ENCODE measurements at regions not wholly inside any gene's neighbourhood (a gene's known extent, or its start where the extent isn't known, plus 50 kb on each side); places are given as distances from the start of the nearest gene placed in this dataset.

DNA sequence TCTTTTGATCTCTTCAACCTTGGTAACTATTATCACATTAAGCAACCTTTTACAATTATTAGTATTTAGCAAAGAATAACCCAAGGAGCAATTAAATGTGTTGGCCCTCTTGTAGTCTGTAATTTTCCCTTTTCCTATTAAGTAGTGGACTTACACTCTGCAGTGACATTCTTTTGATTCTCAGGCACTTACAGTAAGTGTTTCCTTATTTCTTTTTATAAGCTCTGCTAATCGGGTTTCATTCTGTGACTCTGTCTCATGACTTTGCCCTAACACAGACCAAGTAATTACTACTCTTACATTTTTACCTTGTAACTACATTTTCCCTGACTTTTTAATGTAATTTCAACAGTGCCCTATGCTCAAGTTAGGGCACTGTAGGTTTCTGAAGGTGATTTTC, 104.0 kb upstream of the EPHA7 start:
- TF ChIP-seq, protein P1, sequence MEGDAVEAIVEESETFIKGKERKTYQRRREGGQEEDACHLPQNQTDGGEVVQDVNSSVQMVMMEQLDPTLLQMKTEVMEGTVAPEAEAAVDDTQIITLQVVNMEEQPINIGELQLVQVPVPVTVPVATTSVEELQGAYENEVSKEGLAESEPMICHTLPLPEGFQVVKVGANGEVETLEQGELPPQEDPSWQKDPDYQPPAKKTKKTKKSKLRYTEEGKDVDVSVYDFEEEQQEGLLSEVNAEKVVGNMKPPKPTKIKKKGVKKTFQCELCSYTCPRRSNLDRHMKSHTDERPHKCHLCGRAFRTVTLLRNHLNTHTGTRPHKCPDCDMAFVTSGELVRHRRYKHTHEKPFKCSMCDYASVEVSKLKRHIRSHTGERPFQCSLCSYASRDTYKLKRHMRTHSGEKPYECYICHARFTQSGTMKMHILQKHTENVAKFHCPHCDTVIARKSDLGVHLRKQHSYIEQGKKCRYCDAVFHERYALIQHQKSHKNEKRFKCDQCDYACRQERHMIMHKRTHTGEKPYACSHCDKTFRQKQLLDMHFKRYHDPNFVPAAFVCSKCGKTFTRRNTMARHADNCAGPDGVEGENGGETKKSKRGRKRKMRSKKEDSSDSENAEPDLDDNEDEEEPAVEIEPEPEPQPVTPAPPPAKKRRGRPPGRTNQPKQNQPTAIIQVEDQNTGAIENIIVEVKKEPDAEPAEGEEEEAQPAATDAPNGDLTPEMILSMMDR (IDR thresholded peaks at IDR 0.05; ENCODE audit: low read depth, low read length) = no peak
- no peak for TF ChIP-seq EZH2phosphoT487 (IDR thresholded peaks at IDR 0.05; ENCODE audit: low read depth)

All from OCI-LY3 (cell line).